Gastrocnemius medialis (tissue), 4 donors: ENCODE measurements at regions not wholly inside any gene's neighbourhood (a gene's known extent, or its start where the extent isn't known, plus 50 kb on each side); places are given as distances from the start of the nearest gene placed in this dataset.

Source experiments
- ATAC-seq, 2 donors: fragments of 150-250 bp; one replicate each; pipeline ENCODE4 v1.9.1; 2016
- DNase-seq, 2 donors: peaks; one replicate each; pipeline ENCODE4 v3.0.0-alpha.2; 2019
- H3K27ac ChIP-seq, 4 donors: fragments of 200-600 bp; sonication (generic); 1 replicate in 1 of 4; 2 replicates in 3 of 4; pipeline ENCODE4 v1.5.1; 2016 to 2018; ENCODE audit warnings: mild to moderate bottlenecking in 2 of 4, moderate library complexity in 1 of 4
- H3K27me3 ChIP-seq, 3 donors: fragments of 200-600 bp; sonication (generic) in 2 of 3; 1 replicate in 1 of 3; 2 replicates in 2 of 3; pipeline versions ENCODE4 v1.5.1 to v1.6.0; 2016 to 2019; ENCODE audit warnings: mild to moderate bottlenecking in 1 of 3, moderate library complexity in 1 of 3
- H3K36me3 ChIP-seq, 2 donors: fragments of 200-600 bp; sonication (generic) in 1 of 2; one replicate each; pipeline ENCODE4 v1.5.1; 2017 to 2018
- H3K4me1 ChIP-seq, 2 donors: fragments of 200-600 bp; sonication (generic) in 1 of 2; one replicate each; pipeline ENCODE4 v1.5.1; 2016 to 2017; ENCODE audit warnings: mild to moderate bottlenecking in 2 of 2
- H3K4me3 ChIP-seq, 4 donors: fragments of 200-600 bp; sonication (generic) in 3 of 4; 1 replicate in 1 of 4; 2 replicates in 3 of 4; pipeline ENCODE4 v1.5.1; 2016 to 2019; ENCODE audit warnings: mild to moderate bottlenecking in 2 of 4
- H3K9me3 ChIP-seq, 3 donors: fragments of 200-600 bp; sonication (generic) in 2 of 3; 1 replicate in 1 of 3; 2 replicates in 2 of 3; pipeline ENCODE4 v1.5.1; 2016 to 2019
- POLR2A ChIP-seq, 2 donors: fragments of 450-650 bp; IDR thresholded peaks; one replicate each; pipeline ENCODE4 v1.6.1; 2017; ENCODE audit warnings: antibody characterized with exemption in 2 of 2, mild to moderate bottlenecking in 2 of 2, moderate library complexity in 2 of 2
- in situ Hi-C, 4 donors: fragments of 200-750 bp; cut with MboI; loops; one replicate each; pipeline versions ENCODE4 v1.15.0 to v1.8.0; 2017; ENCODE audit warnings: low sequenced_read_pairs in 4 of 4
- intact Hi-C: fragments of 100-400 bp; cut with DNase I; formaldehyde crosslinking; loops from one replicate; pipeline ENCODE4 v1.15.1; 2023; ENCODE audit warnings: low total_unique reads
- TF ChIP-seq, protein P1 (sequence below), 5 experiments: fragments of 450-650 bp in 3 of 5; fragments of 200-600 bp in 2 of 5; sonication (generic) in 2 of 5; IDR thresholded peaks in 4 of 5; conservative IDR thresholded peaks in 1 of 5; 1 replicate in 4 of 5; 2 replicates in 1 of 5; pipeline ENCODE4 v1.5.1; 2016 to 2019; ENCODE audit warnings: antibody characterized with exemption in 5 of 5, mild to moderate bottlenecking in 3 of 5, moderate library complexity in 3 of 5

DNA sequence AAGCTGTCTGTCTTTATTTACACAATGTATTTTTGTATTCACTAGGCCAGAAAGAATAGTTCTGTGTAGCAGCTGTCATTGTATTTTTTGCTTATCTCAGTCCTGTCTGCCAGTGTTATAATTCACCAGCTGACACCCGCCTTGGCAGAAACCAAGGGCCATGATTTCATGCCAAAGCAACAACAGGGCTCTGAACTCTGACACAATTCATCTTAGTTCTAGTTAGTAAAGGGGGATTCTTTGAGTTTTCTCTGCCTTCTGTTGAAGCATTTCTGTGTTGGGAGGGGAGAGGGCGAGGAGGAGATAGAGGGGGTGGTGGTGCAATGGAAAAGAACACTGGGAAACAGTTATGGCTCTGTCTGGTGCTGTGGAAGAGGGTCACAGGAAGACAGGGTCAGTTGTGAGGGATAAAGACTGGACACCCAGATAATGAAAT, 684.6 kb upstream of the MARCKS start:
- TF ChIP-seq, protein P1, sequence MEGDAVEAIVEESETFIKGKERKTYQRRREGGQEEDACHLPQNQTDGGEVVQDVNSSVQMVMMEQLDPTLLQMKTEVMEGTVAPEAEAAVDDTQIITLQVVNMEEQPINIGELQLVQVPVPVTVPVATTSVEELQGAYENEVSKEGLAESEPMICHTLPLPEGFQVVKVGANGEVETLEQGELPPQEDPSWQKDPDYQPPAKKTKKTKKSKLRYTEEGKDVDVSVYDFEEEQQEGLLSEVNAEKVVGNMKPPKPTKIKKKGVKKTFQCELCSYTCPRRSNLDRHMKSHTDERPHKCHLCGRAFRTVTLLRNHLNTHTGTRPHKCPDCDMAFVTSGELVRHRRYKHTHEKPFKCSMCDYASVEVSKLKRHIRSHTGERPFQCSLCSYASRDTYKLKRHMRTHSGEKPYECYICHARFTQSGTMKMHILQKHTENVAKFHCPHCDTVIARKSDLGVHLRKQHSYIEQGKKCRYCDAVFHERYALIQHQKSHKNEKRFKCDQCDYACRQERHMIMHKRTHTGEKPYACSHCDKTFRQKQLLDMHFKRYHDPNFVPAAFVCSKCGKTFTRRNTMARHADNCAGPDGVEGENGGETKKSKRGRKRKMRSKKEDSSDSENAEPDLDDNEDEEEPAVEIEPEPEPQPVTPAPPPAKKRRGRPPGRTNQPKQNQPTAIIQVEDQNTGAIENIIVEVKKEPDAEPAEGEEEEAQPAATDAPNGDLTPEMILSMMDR (IDR thresholded peaks at IDR 0.05 in 4 of 5, conservative IDR thresholded peaks at IDR 0.05 in 1 of 5): no peak
- no peak for TF ChIP-seq POLR2A (IDR thresholded peaks at IDR 0.05)
- ATAC-seq (peak in 1 of 2 donors; percentile 68), DNase-seq (peak in 1 of 2 donors; percentile 16)
- H3K27me3 ChIP-seq: no peaks in the 10 kb centered on the region
- H3K4me3 ChIP-seq: no peak overlapping the region
- in situ Hi-C loops: no loop called here
- H3K27ac ChIP-seq: no peak overlapping the region
- no peaks in the 10 kb centered on the region for H3K36me3 ChIP-seq
- peaks cover 9 to 14% of the 10 kb centered on the region in 2 donors for H3K4me1 ChIP-seq
- intact Hi-C loops: no loop called here
- H3K9me3 ChIP-seq: no peaks in the 10 kb centered on the region

DNA sequence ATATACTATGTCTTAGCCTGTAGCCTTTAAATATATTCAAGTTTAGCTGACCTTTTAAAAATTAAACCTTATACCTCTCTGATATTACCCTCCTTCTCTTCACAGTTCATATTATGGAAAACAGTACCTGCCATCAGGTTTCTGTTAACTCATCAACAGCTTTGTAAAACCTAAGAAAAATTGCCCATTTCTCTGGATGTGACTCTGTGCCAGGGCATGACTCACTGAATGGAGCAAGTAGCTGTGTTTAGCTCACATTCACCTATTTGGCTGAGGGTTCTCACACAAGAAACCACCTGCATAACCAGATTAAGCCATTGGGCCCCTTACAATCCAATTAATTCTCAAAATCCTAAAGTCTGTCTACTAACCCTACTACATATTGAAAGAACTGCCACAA, 678.8 kb upstream of the MARCKS start:
- DNase-seq: no peak
- in situ Hi-C loops (no loop called here), intact Hi-C loops (no loop called here)
- Histone ChIP-seq H3K4me1 (no peaks in the 10 kb centered on the region), H3K27me3 (no peaks in the 10 kb centered on the region), H3K27ac (no peak overlapping the region), H3K36me3 (no peaks in the 10 kb centered on the region), H3K4me3 (no peak overlapping the region), H3K9me3 (no peaks in the 10 kb centered on the region)
- TF ChIP-seq, protein P1 (IDR thresholded peaks at IDR 0.05 in 4 of 5, conservative IDR thresholded peaks at IDR 0.05 in 1 of 5): no peak
- no peak for TF ChIP-seq POLR2A (IDR thresholded peaks at IDR 0.05)
- no peak for ATAC-seq

DNA sequence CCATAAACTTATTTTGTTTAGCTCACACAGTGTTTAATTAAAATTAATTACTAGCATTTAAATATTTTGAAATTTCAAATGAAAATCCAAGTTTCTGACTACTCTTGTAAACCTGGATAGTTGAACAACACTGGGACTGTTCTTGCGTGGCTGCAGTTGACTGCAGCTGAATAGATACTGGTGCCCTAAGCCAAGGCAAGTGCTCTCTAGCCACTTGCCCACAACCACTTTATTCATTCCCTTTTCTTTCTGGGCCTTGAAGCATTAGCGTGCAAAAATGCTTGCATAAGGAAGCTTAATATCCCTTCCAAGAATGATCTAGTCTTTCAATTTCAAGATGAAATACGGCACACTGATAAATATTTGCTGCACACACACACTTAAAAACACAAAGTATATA, 676.0 kb upstream of the MARCKS start:
- TF ChIP-seq, protein P1 (IDR thresholded peaks at IDR 0.05 in 4 of 5, conservative IDR thresholded peaks at IDR 0.05 in 1 of 5): no peak
- TF ChIP-seq POLR2A (IDR thresholded peaks at IDR 0.05): no peak
- H3K27me3 ChIP-seq: no peaks in the 10 kb centered on the region
- DNase-seq (no peak), ATAC-seq (no peak)
- in situ Hi-C loops (no loop called here), intact Hi-C loops (no loop called here)
- H3K27ac ChIP-seq: no peak overlapping the region
- no peak overlapping the region for H3K4me3 ChIP-seq
- H3K9me3 ChIP-seq: no peaks in the 10 kb centered on the region
- no peaks in the 10 kb centered on the region for H3K36me3 ChIP-seq
- H3K4me1 ChIP-seq: no peaks in the 10 kb centered on the region

DNA sequence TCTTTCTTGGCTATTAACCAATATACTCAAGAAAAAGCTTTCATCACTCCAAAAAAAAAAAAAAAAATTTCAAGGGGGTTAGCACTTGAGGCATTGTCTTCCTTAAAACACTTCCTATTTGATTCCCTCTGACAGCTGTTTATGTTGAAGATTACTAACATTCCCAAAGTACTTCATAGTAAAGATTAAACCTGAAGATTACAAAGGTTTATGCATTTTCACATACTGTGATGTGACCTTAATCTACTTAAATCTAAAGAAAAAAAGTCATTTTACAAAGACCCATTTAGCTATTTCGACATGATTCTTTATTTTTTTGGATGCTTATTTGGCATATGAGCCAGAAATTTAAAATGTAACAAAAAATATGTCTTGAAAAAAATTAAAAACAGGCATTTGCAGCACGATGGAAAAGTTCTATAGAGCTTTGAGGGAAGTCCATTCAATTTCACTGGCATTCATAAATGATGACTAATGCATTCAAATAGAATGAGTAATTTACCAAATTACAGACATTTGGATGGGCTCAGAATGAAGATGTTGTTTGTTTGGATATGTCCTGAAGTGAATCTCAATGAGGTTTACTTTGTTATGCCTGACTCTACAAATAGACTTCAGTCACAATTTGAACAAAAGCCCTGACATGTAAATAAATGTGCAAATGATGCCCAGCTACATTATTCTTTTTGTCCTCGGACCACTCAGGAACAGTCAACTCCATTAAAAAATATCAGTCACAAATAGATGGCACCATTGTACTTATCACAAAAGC, 674.6 kb upstream of the MARCKS start:
- intact Hi-C loops: no loop called here

More for the DNA sequence above, 674.6 kb upstream of the MARCKS start:
- no peaks in the 10 kb centered on the region for H3K4me1 ChIP-seq
- no peak for DNase-seq
- no peaks in the 10 kb centered on the region for H3K36me3 ChIP-seq
- no peak for TF ChIP-seq POLR2A (IDR thresholded peaks at IDR 0.05)
- TF ChIP-seq, protein P1 (IDR thresholded peaks at IDR 0.05 in 4 of 5, conservative IDR thresholded peaks at IDR 0.05 in 1 of 5): no peak
- H3K4me3 ChIP-seq: no peak overlapping the region
- no peak overlapping the region for H3K27ac ChIP-seq
- no peak for ATAC-seq
- H3K9me3 ChIP-seq: no peaks in the 10 kb centered on the region
- H3K27me3 ChIP-seq: no peaks in the 10 kb centered on the region
- in situ Hi-C loops: no loop called here
